ENCODE measurements at regions not wholly inside any gene's neighbourhood (a gene's known extent, or its start where the extent isn't known, plus 50 kb on each side); places are given as distances from the start of the nearest gene placed in this dataset.
"Not testable (repeated sequence)": the region's sequence is repeated elsewhere in the genome, so short reads cannot be mapped to it uniquely, and the experiment has no call there.

DNA sequence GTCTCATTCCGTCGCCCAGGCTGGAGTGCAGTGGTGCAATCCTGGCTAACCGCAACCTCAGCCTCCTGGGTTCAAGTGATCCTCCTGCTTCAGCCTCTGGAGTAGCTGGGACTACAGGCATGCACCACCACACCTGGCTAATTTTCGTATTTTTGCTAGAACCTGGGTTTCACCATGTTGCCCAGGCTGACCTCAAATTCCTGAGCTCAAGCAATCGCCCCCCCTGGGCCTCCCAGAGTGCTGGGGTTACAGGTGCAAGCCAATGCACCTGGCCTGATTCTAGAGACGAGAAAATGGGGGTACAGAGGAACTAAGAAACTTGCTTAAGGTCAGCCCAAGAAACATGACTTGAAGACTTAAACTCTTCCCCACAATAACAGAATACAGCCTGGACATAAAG is 111.0 kb downstream of the PRR15 start:
- not testable (repeated sequence) for DNase-seq (ENCODE audit: insufficient read length, low spot score); FAIRE-seq

DNA sequence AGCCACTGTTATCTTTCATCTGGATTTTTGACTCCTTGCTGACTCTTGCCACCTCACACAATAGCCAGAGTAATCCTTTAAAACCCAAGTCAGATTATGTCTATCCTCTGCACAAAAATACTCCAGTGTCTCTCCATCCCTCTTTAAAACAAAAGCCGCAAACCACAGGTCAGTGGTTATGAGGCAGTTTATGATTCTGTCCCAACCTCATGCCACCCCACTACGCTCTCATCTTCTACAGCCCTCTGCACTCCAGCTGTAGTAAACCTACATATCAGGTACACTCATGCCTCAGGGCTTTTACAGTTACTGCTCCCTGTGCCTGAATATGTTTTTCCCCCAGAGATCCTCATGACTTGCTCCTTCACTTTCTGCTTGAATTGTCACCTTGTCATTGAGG is 113.6 kb downstream of the PRR15 start:
- FAIRE-seq: peak; percentile 84

DNA sequence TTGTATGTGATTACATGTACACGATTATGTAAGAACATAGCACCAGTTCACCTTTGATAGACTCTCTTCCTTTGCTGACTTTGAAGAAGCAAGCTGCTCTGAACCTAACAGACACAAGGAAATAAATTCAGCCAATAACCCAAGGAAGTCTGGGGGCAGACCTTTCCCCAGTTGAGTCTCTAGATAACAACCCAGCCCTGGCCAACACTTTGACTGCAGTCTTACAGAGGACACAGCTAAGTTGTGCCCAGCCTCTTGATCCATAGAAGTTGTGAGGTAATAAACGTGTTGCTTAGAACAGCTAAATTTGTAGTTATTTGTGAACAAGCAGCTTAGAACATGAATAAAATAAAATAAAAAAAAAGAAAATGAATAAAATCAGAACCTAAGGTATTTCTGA is 116.3 kb downstream of the PRR15 start:
- not testable (repeated sequence) for DNase-seq (ENCODE audit: insufficient read length, low spot score); FAIRE-seq

More for the DNA sequence above, 113.6 kb downstream of the PRR15 start:
- not testable (repeated sequence) for DNase-seq (ENCODE audit: insufficient read length, low spot score)

DNA sequence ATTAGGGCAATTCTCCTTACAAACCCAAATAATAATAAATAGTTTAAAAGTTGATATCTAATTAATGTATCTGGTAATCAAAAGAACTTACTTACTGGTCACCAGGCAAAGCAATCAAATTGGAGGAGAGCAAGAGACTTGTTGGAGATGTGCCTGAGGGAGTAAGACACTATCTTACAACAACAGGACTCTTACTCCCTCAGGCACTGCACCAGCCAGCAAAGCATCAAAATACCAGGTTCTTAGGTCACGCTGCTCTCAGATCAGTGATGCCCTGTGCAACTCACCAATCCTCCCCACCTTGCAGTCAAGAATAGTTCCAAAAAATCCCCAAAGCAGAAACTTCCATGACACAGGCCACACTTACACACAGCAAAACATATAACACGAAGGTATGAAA is 117.0 kb downstream of the PRR15 start:
- DNase-seq (ENCODE audit: insufficient read length, low spot score); FAIRE-seq: not testable (repeated sequence)

DNA sequence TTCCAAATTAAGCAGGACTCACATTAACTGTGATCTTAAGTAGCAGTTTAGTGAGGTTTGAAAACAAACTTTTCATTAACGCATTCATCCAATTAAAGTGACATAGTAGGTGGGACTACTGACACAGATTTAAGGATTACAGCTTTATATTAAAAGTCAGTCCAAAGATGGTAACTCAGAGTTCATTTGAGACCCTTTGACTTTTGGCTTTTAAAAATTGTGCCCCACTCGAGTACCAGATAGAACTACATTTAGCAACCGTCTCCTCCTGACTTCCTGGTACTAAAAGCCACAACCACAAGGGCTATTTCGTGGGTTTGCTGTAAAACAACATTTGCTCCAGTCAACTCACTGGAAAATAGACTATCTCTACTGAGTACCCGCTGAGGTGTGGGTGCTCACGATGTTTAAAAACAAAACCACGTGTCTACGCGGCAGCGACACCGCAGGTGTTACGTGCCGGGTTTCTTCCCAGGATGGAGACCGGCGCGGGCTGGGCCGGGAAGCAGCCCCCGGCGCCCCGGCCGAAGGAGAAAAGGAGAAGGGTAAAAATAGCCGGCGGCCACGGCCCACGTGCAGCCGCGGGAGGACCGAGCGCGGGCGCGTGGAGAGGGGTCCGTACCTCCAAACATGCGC is 120.6 kb downstream of the PRR15 start:
- peak; percentile 99 for FAIRE-seq
- DNase-seq (ENCODE audit: insufficient read length, low spot score): not testable (repeated sequence)

DNA sequence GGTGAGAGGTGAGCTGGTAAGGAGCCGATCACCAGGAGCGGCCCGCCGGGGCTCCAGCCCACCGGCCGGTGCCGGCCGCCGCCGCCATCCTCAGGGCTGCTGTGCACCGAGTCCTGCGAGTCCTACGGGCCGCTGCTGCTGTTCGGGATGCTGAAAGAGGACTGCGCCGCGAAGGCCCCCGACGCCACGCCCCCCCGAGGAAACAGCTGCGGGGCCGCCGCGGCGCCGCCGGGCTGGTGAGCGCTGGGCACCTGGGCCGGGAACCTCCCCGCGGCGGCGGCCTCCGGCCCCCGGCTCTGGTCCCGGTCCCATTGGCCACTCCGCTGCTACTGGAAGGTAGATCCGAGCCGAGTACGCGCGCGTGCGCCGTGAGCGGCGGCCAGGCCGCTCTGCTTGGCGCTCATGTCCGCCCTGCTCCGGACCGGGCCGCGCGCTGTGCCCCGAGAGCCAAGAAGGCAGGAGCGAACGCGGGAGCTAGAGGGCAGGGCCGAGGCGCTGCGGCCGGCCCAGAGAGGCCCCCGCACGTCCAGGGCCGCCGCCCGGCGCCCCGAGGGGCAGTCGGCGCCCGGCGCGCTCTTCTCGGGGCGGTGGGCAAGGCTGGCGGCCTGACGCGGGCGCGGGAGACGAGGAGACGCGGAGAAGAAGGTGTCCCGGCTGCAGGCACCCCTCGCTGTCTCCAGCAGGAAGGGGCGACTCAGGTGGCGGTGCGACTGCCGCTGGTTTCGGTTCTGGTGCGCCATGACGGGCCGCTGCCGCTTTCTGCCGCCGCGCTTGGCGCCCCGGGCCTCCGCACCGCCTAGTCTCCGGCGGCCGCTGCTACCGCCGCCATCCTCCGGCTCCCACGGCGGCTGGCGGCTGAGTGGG is 121.3 kb upstream of the WIPF3 start:
- DNase-seq (ENCODE audit: insufficient read length, low spot score) (peak; percentile 53), FAIRE-seq (no peak)
- TF ChIP-seq POLR2A (IDR thresholded peaks at IDR 0.05; ENCODE audit: low read depth, low read length): peak; percentile 71

DNA sequence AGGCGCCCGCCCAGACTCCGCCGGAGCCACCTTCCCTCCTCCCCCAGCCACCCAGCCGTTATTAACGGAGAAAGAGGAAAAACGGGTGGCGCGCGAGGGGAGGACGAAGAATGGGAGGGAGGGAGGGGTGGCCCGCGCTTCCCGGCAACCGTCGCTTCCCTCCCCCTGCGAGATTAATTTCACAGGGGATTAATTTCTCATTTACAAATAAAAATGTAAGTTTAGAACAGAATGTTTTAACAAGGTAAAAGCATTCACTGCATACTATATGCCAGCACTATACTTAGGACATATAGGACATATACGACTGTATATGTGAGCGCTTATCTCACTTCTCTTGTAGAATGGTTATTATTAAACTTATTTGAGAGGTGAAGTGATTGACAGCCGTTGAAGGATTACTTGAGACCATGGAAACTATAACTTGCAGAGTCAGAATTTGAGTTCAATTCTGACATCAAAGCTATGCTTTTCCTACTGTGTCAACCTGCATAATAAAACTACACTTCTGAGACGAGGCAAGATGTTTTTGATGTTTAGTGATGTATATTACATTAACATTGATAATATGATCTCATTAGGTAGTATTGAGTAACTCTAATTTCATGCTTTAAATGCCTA is 120.5 kb upstream of the WIPF3 start:
- not testable (repeated sequence) for DNase-seq (ENCODE audit: insufficient read length, low spot score)
- peak; percentile 87 for FAIRE-seq

DNA sequence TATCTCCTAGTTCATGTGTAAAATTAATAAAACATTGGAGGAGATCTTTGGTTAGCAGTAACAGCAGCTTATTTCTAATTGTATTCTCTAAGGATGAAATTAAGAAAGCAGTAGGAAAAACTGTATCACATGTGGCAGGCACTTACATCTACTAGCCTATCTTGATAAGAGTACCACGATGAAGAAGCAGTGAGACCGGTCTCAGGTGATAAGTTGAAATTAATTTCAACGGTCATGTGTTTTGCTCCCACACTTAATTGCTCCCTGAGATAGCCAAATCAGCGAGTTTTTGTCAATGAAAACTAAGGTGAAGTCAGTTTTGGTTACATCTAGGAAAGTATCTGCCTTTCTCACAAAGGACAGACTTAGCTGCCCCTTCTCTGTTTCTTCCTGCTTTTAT is 115.8 kb upstream of the WIPF3 start:
- not testable (repeated sequence) for DNase-seq (ENCODE audit: insufficient read length, low spot score); FAIRE-seq

DNA sequence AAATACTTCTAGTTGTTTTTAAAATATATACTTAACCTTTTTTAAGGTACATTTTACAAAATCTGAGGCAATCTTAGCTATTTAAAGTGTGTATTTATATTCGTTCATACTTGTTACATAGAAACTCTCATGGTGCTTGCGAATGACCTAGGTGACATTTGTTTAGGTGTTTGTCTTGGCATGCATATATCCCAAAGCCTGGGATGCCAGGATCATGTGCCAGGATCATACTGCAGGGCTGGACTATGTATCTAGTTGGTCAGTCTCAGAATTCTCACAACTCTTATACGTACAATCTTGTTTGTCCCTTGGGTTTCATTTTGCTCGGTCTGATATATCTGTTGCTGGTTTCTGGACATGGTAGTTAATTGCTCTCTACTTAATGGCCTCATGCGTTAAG is 109.9 kb upstream of the WIPF3 start:
- not testable (repeated sequence) for DNase-seq (ENCODE audit: insufficient read length, low spot score)
- FAIRE-seq: peak; percentile 76

DNA sequence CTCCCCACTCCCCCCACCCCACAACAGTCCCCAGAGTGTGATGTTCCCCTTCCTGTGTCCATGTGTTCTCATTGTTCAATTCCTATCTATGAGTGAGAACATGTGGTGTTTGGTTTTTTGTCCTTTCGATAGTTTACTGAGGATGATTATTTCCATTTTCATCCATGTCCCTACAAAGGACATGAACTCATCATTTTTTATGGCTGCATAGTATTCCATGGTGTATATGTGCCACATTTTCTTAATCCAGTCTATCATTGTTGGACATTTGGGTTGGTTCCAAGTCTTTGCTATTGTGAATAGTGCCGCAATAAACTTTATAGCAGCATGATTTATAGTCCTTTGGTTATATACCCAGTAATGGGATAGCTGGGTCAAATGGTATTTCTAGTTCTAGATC is 106.6 kb upstream of the WIPF3 start:
- not testable (repeated sequence) for DNase-seq (ENCODE audit: insufficient read length, low spot score); FAIRE-seq

DNA sequence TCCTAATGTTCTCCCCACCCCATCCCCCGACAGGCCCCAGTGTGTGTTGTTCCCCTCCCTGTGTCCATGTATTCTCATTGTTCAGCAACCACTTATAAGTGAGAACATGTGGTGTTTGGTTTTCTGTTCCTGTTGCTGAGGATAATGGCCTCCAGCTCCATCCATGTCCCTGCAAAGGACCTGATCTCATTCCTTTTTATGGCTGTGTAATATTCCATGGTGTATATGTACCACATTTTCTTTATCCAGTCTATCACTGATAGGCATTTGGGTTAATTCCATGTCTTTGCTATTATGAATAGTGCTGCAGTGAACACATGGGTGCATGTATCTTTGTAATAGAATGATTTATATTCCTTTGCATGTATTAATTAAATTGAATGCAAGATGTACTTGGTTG is 104.8 kb upstream of the WIPF3 start:
- FAIRE-seq; DNase-seq (ENCODE audit: insufficient read length, low spot score): not testable (repeated sequence)

DNA sequence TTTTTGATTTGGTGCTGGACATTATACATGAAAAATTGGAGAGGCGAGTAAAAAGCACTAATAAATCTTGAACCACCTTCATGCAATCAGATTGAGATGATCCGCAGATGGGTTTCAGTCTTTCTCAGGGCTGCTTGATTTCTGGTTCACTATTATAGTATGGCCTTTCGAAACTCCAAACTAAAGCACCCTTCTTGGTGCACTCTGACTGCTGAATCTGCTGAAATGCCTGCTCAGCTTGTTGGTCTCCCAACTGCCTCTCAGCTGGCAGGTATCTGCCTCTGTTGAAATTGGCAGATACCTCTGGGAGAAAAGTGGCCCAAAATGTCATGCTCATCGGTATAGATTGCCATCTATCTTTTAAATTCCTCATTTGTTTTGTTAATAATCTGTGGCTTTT is 102.5 kb upstream of the WIPF3 start:
- DNase-seq (ENCODE audit: insufficient read length, low spot score): not testable (repeated sequence)
- peak; percentile 20 for FAIRE-seq

DNA sequence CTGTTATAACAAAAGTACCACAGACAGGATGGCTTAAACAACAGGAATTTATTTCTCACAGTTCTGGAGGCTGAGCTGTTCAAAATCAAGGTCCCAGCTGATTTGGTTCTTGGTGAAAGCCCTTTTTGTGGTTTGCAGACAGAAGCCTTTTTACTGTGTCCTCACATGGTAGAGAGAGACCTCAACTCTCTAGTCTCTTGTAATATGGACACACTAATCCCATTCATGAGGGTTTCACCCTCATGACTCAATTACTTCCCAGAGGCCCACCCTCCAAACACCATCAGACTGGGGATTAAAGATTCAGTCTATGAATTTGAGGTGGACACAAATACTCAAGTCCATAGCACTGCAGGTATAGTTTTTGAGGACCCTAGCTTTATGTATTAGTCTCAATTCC is 97.3 kb upstream of the WIPF3 start:
- FAIRE-seq; DNase-seq (ENCODE audit: insufficient read length, low spot score): not testable (repeated sequence)

DNA sequence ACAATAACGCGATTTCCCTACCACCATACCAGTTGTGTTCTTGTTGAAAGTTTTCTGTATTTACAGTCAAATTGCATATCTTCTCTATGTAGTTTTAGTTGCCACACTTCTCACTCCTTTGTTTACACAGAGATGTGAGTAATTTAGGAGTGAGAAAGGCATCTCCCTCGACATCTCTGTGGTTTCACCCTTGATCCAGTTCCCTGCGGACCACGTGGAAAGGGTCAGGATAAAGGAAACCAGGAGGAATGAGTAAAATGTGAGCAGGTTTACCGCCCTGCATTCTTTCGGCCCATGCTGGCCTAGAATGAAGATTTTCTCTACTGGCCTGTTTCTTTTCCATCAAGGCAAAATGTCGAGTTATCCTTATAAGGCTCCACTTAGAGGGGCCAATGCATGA is 83.2 kb upstream of the WIPF3 start:
- peak; percentile 28 for DNase-seq (ENCODE audit: insufficient read length, low spot score)
- peak; percentile 100 for FAIRE-seq

DNA sequence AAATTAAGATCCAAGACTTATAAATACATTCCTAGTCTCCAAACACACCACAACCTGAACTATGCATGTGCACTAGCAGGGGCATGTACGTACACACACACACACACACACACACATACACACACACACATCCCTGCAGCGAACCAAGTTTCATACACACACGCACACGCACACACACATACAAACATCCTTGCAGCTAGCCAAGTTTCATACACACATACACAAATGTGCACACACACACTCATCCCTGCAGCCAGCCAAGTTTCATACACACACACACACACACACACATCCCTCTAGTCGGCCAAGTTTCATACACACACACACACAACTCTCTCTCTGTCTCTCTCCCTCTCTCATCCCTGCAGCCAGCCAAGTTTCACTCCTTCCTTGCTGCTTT is 82.7 kb upstream of the WIPF3 start:
- FAIRE-seq (no peak), DNase-seq (ENCODE audit: insufficient read length, low spot score) (no peak)

DNA sequence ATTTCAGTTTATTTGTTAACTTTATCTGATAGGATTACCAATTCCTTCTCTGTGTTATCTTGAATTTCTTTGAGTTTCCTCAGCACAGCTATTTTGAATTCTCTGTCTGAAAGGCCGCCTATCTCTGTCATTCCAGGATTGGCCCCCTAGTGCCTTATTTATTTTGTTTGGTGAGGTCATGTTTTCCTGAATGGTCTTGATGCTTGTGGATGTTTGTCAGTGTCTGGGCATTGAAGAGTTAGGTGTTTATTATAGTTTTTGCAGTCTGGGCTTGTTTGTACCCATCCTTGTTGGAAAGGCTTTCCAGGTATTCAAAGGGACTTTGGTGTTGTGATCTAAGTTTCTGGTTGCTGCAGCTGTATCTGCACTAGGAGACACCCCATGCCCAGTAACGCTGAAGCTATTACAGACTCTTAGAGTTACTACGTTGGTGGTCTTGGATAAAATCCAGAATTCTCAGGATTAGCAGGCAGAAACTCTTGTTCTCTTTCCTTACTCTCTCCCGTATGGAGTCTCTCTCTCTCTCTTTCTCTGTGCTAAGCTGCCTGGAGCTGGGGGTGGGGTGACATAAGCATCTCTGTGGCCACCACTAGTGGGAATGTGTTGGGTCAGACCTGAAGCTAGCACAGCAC is 76.7 kb upstream of the WIPF3 start:
- FAIRE-seq; DNase-seq (ENCODE audit: insufficient read length, low spot score): not testable (repeated sequence)

More for the DNA sequence above, 82.7 kb upstream of the WIPF3 start:
- no peak for TF ChIP-seq POLR2A (IDR thresholded peaks at IDR 0.05; ENCODE audit: low read depth, low read length)
